ENCODE measurements at regions not wholly inside any gene's neighbourhood (a gene's known extent, or its start where the extent isn't known, plus 50 kb on each side); places are given as distances from the start of the nearest gene placed in this dataset.
A peak's percentile ranks its signal among the peaks of the same experiment; 100 is the strongest.

GRCh38 chr12:58529897-58530741, 390.2 kb downstream of the LRIG3 start:
- intact Hi-C loops (cut with DNase I) = no loop called here

GRCh38 chr12:58530742-58531062, 389.6 kb downstream of the LRIG3 start:
- intact Hi-C loops (cut with DNase I) = no loop called here
- no peak for DNase-seq

More at GRCh38 chr12:58529897-58530741, 390.2 kb downstream of the LRIG3 start:
- no peak for DNase-seq

GRCh38 chr12:58532855-58533608, 387.3 kb downstream of the LRIG3 start:
- intact Hi-C loops (cut with DNase I) = no loop called here
- DNase-seq = no peak

GRCh38 chr12:58533652-58534051, 386.7 kb downstream of the LRIG3 start:
- intact Hi-C loops (cut with DNase I) = no loop called here
- no peak for DNase-seq

GRCh38 chr12:58537278-58537677, 383.0 kb downstream of the LRIG3 start:
- no peak for DNase-seq
- intact Hi-C loops (cut with DNase I) = no loop called here

DNA sequence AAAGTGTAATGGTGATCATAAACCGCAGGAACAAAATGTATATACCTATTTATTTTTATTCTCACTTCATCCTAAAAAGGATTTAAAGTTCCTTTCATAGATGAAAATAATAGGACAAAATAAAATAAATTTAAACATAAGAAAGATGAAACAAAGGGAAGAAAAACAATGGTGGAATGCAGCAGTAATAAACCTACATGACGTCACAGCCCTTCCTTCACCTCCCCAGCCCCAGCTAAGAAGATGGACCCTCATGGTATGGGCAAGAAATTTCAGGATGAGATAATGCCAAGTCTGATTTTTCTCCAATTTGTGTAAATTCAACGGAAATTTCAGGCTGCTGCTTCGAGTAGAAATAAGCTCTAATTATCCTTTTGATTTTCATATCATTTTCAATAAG, 381.0 kb downstream of the LRIG3 start:
- intact Hi-C loops (cut with DNase I) = no loop called here
- no peak for DNase-seq

DNA sequence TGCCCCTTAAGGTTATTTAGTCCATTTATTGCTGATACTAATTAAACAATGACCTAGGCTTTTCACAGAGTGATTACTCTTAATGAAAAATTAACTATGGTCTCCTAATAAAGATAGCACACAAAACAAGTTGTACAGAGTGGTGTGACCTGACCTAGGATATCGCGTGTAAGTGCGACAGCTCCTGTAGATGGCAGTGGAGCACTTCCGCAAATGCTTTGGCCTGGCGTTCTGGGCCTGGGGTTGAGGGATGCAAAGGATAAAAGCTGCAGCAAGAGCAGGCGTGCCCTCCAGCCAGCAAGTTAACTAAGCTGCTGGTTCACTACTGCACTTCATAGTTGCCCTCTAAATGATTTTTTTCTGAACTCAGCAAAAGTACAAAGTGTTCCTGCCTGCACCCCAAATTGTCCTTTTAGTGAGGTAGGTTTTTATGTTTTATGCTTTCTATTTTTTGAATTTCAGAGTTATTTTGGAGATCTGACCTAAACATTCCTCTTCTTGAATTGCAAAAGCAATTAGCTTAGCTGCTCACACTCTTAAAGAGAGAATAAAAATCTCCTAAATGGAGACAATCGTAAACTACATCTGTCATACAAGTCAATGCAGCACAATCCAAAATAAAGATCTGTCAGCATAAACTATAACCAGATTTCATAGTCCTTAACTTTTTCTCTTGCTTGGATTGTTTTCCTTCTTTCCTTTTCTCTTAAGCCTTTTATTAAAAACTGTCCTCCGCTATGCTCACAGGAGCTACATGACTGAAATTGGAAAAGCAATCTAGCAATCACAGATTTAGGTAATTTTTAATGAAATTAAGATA, 379.6 kb downstream of the LRIG3 start:
- peak; percentile 48 to 87 (median 76) for DNase-seq
- intact Hi-C loops (cut with DNase I) = no loop called here

GRCh38 chr12:58541300-58541690, 379.0 kb downstream of the LRIG3 start:
- no peak for DNase-seq
- intact Hi-C loops (cut with DNase I) = no loop called here

- no peak for DNase-seq
- intact Hi-C loops (cut with DNase I) = no loop called here
These were observed 376.0 kb downstream of the LRIG3 start for GRCh38 chr12:58544281-58544680.

DNA sequence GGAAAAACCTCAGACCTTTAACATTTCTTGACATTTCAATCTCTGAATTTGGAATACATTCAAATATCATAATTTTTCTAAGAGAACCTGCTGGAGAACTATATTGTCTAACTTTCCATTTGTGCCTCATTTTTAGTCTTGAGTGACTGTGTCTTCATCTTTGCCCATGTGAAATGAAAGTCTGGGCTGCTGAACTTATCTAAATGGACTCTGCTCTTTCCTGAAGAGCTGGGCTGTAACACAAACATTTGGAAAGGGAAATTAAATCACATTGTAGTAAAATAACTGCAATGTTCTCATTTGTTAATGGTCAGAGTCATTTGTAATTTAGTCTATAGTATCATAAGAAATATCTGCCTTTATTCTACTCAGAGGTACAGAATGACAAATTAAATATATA, 373.1 kb downstream of the LRIG3 start:
- intact Hi-C loops (cut with DNase I) = no loop called here
- no peak for DNase-seq

- intact Hi-C loops (cut with DNase I) = no loop called here
- no peak for DNase-seq
These were observed 371.5 kb downstream of the LRIG3 start for GRCh38 chr12:58548801-58549200.

- DNase-seq = no peak
- intact Hi-C loops (cut with DNase I) = no loop called here
These were observed 365.7 kb downstream of the LRIG3 start for GRCh38 chr12:58554522-58555157.

DNA sequence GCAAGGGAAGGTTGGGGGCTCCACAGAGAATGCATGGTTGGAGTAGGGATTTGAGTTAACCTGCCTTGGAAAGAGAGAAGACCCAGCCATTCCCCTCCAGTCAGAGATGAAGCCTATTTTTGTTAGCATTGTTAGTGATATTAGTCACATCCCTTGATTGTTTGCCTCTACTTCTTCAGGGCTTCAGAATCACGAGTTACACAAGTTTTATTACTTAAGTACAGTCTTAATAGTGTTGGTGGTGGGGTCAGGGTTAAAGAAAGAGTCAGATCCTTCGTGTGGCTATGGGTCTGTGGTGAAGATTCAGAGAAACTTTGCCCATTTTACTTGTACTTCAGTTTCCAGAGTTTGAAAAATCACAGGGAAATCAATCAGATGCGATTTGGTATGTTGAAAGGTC, 363.1 kb downstream of the LRIG3 start:
- intact Hi-C loops (cut with DNase I) = no loop called here
- no peak for DNase-seq

- intact Hi-C loops (cut with DNase I) = no loop called here
- DNase-seq = no peak
These were observed 362.6 kb downstream of the LRIG3 start for GRCh38 chr12:58557661-58558060.

DNA sequence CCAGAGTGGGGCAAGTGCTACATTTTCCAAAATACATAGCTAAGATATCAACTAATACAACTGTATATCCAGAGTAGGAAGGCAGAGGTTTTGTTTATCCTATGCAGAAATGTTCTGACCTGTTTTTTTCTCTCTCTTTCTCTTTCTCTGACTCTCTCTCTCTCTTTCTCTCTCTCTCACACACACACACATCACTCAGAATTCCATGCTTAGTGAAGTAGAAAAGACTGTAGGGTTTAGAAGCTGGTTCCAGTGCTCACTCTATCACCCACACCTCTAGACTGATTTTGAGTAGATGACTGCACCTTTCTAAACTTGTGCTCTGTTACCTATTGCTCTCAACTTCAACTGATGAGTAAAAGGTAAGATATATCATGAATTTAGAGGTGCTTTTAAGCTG, 356.7 kb downstream of the LRIG3 start:
- no peak for DNase-seq
- intact Hi-C loops (cut with DNase I) = no loop called here

DNA sequence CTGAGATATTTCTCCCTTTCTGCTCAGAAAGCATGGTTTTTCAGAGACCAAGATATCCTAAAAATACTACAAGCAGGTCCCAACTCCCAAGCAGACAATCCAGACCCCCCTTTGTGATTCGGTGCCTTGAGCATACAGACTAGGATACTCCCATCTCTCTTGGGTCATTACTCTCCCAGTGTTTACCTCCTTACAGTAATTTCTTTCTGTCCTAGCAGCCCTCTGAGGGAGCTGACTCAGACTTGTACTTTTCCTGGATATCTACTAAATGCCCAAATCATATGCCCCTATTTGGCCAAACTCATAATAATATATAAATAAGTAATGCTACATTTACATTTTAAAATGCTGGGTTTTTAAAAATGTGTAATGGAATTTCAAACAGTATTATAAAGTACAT, 355.6 kb downstream of the LRIG3 start:
- DNase-seq = no peak
- intact Hi-C loops (cut with DNase I) = no loop called here

DNA sequence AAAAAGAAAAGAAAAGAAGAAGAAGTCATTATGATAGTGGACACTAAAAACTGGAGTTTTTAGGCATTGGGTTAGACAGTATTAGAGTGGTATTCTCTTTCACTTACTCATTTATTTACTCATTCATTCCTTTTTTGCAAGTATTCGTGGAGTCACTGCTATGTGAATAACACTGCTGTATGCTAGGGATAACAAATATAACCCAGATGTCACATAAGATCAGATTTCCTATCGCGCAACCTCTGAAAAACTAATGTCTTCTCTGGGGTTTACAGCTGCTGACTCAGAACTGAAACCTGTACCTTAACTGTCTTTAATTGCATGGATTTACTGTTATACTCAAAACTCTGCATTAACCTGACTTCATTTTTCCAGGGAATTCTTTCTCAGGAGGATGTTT, 353.7 kb downstream of the LRIG3 start:
- DNase-seq = no peak
- intact Hi-C loops (cut with DNase I) = no loop called here

DNA sequence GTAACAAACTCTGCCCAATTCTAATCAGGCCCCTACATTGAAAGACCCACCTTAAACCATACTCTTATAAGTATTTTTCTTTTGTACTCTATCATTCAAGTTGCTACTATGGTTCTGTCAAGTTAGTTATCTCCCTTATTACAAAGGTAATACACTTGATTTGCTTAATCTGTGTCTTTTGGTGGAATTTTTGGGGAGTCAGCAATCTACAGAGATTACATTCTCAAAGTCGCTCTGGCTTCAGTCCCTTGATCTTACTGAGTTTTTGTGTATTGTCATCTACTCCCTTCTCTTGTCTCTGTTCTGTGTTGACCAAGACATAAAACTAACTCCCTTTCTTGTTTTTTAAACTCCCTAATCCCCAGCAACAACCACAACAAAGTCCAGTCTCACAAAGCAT, 353.1 kb downstream of the LRIG3 start:
- intact Hi-C loops (cut with DNase I) = no loop called here

GRCh38 chr12:58570411-58570810, 349.9 kb downstream of the LRIG3 start:
- no peak for DNase-seq
- intact Hi-C loops (cut with DNase I) = no loop called here

More for the DNA sequence above, 353.1 kb downstream of the LRIG3 start:
- DNase-seq = no peak
